Suprapubic skin (tissue), 4 donors: ENCODE measurements at regions not wholly inside any gene's neighbourhood (a gene's known extent, or its start where the extent isn't known, plus 50 kb on each side); places are given as distances from the start of the nearest gene placed in this dataset.

ENCODE experiments used
- DNase-seq, 2 donors: peaks; one replicate each; pipeline ENCODE4 v3.0.0-alpha.2; 2019; ENCODE audit warnings: low spot score in 2 of 2
- H3K27ac ChIP-seq: fragments of 200-600 bp; sonication (generic); one replicate; pipeline ENCODE4 v1.5.1; 2019
- H3K27me3 ChIP-seq: fragments of 200-600 bp; sonication (generic); one replicate; pipeline ENCODE4 v1.5.1; 2019
- H3K36me3 ChIP-seq: fragments of 200-600 bp; sonication (generic); one replicate; pipeline ENCODE4 v1.5.1; 2019
- H3K4me1 ChIP-seq: fragments of 200-600 bp; sonication (generic); one replicate; pipeline ENCODE4 v1.5.1; 2019
- H3K4me3 ChIP-seq: fragments of 200-600 bp; sonication (generic); one replicate; pipeline ENCODE4 v1.5.1; 2019; ENCODE audit warnings: mild to moderate bottlenecking
- H3K9me3 ChIP-seq: fragments of 200-600 bp; sonication (generic); one replicate; pipeline ENCODE4 v1.5.1; 2019
- EP300 ChIP-seq: sonication (generic); formaldehyde crosslinking; IDR thresholded peaks from one replicate; pipeline ENCODE4 v1.6.1; 2017; ENCODE audit warnings: antibody characterized with exemption
- POLR2A ChIP-seq, 2 donors: fragments of 450-650 bp; IDR thresholded peaks; one replicate each; pipeline ENCODE4 v1.6.1; 2017; ENCODE audit warnings: antibody characterized with exemption in 2 of 2, mild to moderate bottlenecking in 2 of 2, moderate library complexity in 2 of 2
- POLR2AphosphoS5 ChIP-seq, 3 donors: sonication (generic); formaldehyde crosslinking; IDR thresholded peaks; one replicate each; pipeline ENCODE4 v1.6.1; 2017; ENCODE audit warnings: antibody characterized with exemption in 3 of 3
- WGBS: methylation state at CpG from one replicate; pipeline ENCODE4 v1.1.5; 2018; 5-methylcytosine and 5-hydroxymethylcytosine counted together
- TF ChIP-seq, protein P1 (sequence below), 2 donors: fragments of 200-600 bp in 1 of 2; fragments of 450-650 bp in 1 of 2; sonication (generic) in 1 of 2; IDR thresholded peaks; one replicate each; pipeline ENCODE4 v1.5.1; 2016 to 2019; ENCODE audit warnings: antibody characterized with exemption in 2 of 2, mild to moderate bottlenecking in 1 of 2, moderate library complexity in 1 of 2

DNA sequence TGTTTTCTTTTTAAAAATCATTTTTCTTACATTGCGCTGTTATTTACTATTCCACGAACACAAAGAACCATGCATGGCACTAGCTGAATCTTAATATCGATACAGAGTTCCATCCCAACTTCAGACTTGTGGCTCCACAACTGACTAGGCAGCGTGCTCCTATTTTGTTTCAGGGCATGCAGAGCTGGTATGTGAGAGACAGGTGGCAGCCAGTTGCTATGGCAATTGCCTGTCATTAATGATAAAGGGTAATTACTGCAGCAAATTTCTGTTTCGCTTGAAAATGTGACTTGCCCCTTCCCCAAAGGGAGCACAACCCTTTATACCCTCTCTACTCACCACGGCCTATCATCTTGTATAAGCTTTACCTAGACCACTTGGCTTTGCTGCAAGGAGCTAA is 113.1 kb upstream of the G2E3 start:
- H3K4me1 ChIP-seq: no peaks in the 10 kb centered on the region
- WGBS: 78% methylated on average over 6 of the region's 6 CpGs

DNA sequence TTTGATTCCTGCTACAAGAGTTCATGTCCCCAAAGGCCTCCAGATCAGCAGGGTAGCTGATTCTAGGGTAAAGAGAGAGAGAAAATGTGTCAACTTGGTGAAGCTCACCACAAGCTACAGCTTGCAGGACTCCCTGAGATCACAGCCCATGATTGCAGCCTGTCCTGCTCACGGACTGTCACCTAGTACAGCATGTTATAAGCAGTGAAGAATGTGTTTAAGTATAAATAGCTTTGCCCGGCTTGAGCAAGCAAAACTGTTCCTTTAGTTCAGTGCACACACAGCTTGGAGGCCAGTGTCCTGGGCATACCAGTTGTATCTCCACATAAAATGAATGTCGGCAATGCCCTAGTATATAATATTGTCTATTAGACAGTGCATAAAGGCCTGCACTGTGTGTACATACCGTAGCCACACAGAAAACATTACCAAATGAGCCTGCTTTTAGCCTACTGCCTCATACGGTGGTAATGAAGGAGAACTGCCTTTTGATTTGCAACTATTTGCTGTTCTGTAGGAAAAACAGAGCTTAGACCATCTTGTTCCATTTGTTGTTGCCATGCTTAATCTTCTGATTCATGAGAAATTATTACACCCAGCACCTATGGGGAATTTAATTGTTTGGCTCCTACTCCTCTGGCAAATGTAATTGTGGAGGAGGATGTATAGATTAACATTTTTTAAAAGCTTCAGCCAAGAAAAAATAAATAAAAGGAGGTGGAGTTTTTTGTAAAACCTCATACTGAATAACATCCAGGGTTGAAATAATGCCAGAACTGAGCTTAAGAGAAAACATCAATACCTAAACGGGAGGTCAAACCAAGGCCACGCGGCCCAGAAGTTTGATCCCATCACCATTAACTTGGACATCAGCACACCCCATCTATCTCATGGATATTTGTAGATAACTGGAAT is 108.1 kb upstream of the G2E3 start:
- Histone ChIP-seq H3K27ac (no peak overlapping the region), H3K4me3 (no peak overlapping the region), H3K27me3 (no peaks in the 10 kb centered on the region), H3K36me3 (no peaks in the 10 kb centered on the region), H3K4me1 (no peaks in the 10 kb centered on the region), H3K9me3 (no peaks in the 10 kb centered on the region)
- no peak for TF ChIP-seq POLR2A (IDR thresholded peaks at IDR 0.05)
- TF ChIP-seq, protein P1, sequence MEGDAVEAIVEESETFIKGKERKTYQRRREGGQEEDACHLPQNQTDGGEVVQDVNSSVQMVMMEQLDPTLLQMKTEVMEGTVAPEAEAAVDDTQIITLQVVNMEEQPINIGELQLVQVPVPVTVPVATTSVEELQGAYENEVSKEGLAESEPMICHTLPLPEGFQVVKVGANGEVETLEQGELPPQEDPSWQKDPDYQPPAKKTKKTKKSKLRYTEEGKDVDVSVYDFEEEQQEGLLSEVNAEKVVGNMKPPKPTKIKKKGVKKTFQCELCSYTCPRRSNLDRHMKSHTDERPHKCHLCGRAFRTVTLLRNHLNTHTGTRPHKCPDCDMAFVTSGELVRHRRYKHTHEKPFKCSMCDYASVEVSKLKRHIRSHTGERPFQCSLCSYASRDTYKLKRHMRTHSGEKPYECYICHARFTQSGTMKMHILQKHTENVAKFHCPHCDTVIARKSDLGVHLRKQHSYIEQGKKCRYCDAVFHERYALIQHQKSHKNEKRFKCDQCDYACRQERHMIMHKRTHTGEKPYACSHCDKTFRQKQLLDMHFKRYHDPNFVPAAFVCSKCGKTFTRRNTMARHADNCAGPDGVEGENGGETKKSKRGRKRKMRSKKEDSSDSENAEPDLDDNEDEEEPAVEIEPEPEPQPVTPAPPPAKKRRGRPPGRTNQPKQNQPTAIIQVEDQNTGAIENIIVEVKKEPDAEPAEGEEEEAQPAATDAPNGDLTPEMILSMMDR (IDR thresholded peaks at IDR 0.05): no peak
- TF ChIP-seq EP300: no peak
- no peak for TF ChIP-seq POLR2AphosphoS5 (IDR thresholded peaks at IDR 0.05)
- 60% methylated on average over 8 of the region's 8 CpGs for WGBS
- no peak for DNase-seq

More for the DNA sequence above, 113.1 kb upstream of the G2E3 start:
- Histone ChIP-seq H3K27me3 (no peaks in the 10 kb centered on the region), H3K9me3 (no peaks in the 10 kb centered on the region), H3K36me3 (no peaks in the 10 kb centered on the region), H3K4me3 (no peak overlapping the region), H3K27ac (no peak overlapping the region)
- no peak for DNase-seq
- TF ChIP-seq POLR2AphosphoS5 (IDR thresholded peaks at IDR 0.05) (no peak), POLR2A (IDR thresholded peaks at IDR 0.05) (no peak), EP300 (no peak)
- TF ChIP-seq, protein P1 (IDR thresholded peaks at IDR 0.05): no peak

DNA sequence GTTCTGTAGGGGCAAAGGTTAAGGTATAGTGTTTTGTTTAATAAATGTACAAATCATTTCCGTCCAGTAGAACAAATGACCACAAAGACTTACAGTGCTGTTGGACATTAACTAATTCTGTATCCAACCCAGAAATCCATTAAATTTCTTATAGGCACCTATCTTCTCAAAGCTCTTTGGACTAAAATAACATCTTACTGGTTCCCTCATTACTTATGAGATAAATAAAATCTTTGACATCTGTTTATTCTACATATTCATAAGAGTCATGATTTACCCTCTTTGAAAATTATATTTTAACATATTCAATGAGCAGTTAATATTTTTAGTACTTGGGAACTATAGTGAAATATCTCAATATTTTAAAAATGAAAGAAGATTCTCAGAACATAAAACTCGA is 102.7 kb upstream of the G2E3 start:
- Histone ChIP-seq H3K27me3 (no peaks in the 10 kb centered on the region), H3K27ac (no peak overlapping the region), H3K4me3 (no peak overlapping the region), H3K9me3 (no peaks in the 10 kb centered on the region), H3K36me3 (no peaks in the 10 kb centered on the region), H3K4me1 (no peaks in the 10 kb centered on the region)
- no peak for DNase-seq
- TF ChIP-seq EP300 (no peak), POLR2A (IDR thresholded peaks at IDR 0.05) (no peak), POLR2AphosphoS5 (IDR thresholded peaks at IDR 0.05) (no peak)
- TF ChIP-seq, protein P1 (IDR thresholded peaks at IDR 0.05): no peak
- 88% methylated on average over 2 of the region's 2 CpGs for WGBS

DNA sequence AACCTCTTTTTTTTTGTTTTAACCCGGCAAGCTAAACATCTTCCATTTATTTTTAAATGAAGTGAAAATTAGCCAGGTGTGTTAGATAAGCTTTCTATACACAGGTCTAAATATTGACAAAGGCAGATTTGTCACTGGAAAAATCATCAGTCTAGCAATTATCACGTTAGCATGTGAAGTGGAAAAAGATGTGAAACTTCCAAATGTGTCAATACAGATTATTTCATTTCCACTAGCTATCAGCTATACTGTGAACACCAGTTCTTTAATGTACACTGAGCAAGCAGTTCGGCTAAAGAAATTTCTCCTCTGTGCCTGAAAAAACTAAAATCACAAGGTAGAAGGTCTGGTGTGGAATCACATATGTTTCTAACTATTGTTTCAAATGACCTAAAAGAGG is 96.6 kb upstream of the G2E3 start:
- H3K27ac ChIP-seq: no peak overlapping the region
- no peaks in the 10 kb centered on the region for H3K9me3 ChIP-seq
- H3K4me1 ChIP-seq: no peaks in the 10 kb centered on the region
- TF ChIP-seq, protein P1 (IDR thresholded peaks at IDR 0.05): no peak
- TF ChIP-seq POLR2A (IDR thresholded peaks at IDR 0.05) (no peak), EP300 (no peak)
- H3K4me3 ChIP-seq: no peak overlapping the region
- no peaks in the 10 kb centered on the region for H3K27me3 ChIP-seq
- H3K36me3 ChIP-seq: no peaks in the 10 kb centered on the region
- DNase-seq: no peak
- 77% methylated on average over 3 of the region's 3 CpGs for WGBS

- WGBS: 65% methylated on average over 1 of the region's 1 CpG
- DNase-seq: no peak
- Histone ChIP-seq H3K27me3 (no peaks in the 10 kb centered on the region), H3K36me3 (no peaks in the 10 kb centered on the region), H3K9me3 (no peaks in the 10 kb centered on the region), H3K27ac (no peak overlapping the region), H3K4me1 (no peaks in the 10 kb centered on the region), H3K4me3 (no peak overlapping the region)
- TF ChIP-seq, protein P1 (IDR thresholded peaks at IDR 0.05): no peak
- TF ChIP-seq POLR2AphosphoS5 (IDR thresholded peaks at IDR 0.05): no peak
- no peak for TF ChIP-seq POLR2A (IDR thresholded peaks at IDR 0.05)
- no peak for TF ChIP-seq EP300
Measured at GRCh38 chr14:30464481-30464880, 94.5 kb upstream of the G2E3 start.
